Endothelial cell of umbilical vein (primary cell): ENCODE measurements at regions not wholly inside any gene's neighbourhood (a gene's known extent, or its start where the extent isn't known, plus 50 kb on each side); places are given as distances from the start of the nearest gene placed in this dataset.

Experiments
- BruUV-seq: library from RNA; stranded (reverse); fragments of 400-500 nt; replicated peaks from 2 replicates; lab custom pipeline; 2021; lab: Mats Ljungman, UMichigan
- CTCF ChIA-PET: fragments of 300-600, 350-600 bp; sonication (Branson Sonifier 250); formaldehyde crosslinking; loops from one replicate; lab custom pipeline; 2021; ENCODE audit warnings: antibody characterized with exemption, inconsistent platforms; lab: Charles Lee
- POLR2A ChIA-PET: fragments of 300-600, 350-600 bp; sonication (Branson Sonifier 250); formaldehyde crosslinking; loops from one replicate; lab custom pipeline; 2021; ENCODE audit warnings: antibody characterized with exemption, inconsistent platforms; lab: Charles Lee
- DNase-seq: peaks from one replicate; pipeline ENCODE4 v3.0.0-alpha.2; 2011; ENCODE audit warnings: low read depth, low spot score
- FAIRE-seq: peaks from 2 replicates; lab custom pipeline; 2011; peaks lifted over from hg19 to GRCh38; lab: Jason Lieb, UNC
- H2AFZ ChIP-seq: 2 replicates; pipeline ENCODE4 v1.6.0; 2012; ENCODE audit warnings: low read depth, low read length, control low read depth, inconsistent platforms
- H3K27ac ChIP-seq: 2 replicates; pipeline ENCODE4 v1.5.1; 2011; ENCODE audit warnings: low read depth, mild to moderate bottlenecking, control low read depth, low read length, moderate library complexity; ENCODE audit not compliant: insufficient read depth
- H3K27me3 ChIP-seq, 2 experiments: 2 replicates each; pipeline versions ENCODE4 v1.6.0 to v1.6.1; 2011; ENCODE audit warnings: low read length in 2 of 2, mixed read lengths in 1 of 2; ENCODE audit not compliant: control insufficient read depth in 2 of 2, insufficient read depth in 2 of 2
- H3K36me3 ChIP-seq, 2 experiments: 2 replicates in 1 of 2; 3 replicates in 1 of 2; pipeline ENCODE4 v1.5.1; 2011; ENCODE audit warnings: low read length in 2 of 2, mild to moderate bottlenecking in 1 of 2, moderate library complexity in 1 of 2; ENCODE audit not compliant: control insufficient read depth in 2 of 2, insufficient read depth in 2 of 2; ENCODE audit errors: extremely low read depth in 1 of 2
- H3K4me1 ChIP-seq: 3 replicates; pipeline ENCODE4 v1.5.1; 2011; ENCODE audit warnings: mild to moderate bottlenecking, low read length; ENCODE audit not compliant: control insufficient read depth, insufficient read depth; ENCODE audit errors: extremely low read depth
- H3K4me2 ChIP-seq: 2 replicates; pipeline ENCODE4 v1.6.1; 2011; ENCODE audit warnings: low read length, control low read depth, mixed read lengths; ENCODE audit not compliant: insufficient read depth
- H3K4me3 ChIP-seq, 3 experiments: fragments of 200-600 bp in 1 of 3; sonication (generic), shearing (Covaris generic) in 1 of 3; replicated peaks in 1 of 3; 2 replicates each; pipeline ENCODE4 v1.5.1; 2011 to 2016; ENCODE audit warnings: control low read depth in 3 of 3, low read length in 3 of 3, mild to moderate bottlenecking in 2 of 3, inconsistent platforms in 1 of 3, low read depth in 1 of 3, moderate library complexity in 1 of 3; ENCODE audit not compliant: insufficient read depth in 1 of 3
- H3K79me2 ChIP-seq: 2 replicates; pipeline ENCODE4 v1.6.0; 2012; ENCODE audit warnings: low read length, inconsistent platforms; ENCODE audit not compliant: control insufficient read depth, insufficient read depth
- H3K9ac ChIP-seq: replicated peaks from 2 replicates; pipeline ENCODE3; 2011; ENCODE audit warnings: low read length, control low read depth; ENCODE audit not compliant: insufficient read depth; ENCODE audit errors: extremely low read depth
- H3K9me1 ChIP-seq: replicated peaks from 3 replicates; pipeline ENCODE4 v1.6.0; 2011; ENCODE audit warnings: mild to moderate bottlenecking, low read length; ENCODE audit not compliant: control insufficient read depth, insufficient read depth; ENCODE audit errors: extremely low read depth
- H3K9me3 ChIP-seq: replicated peaks from 2 replicates; pipeline ENCODE4 v1.5.1; 2012; ENCODE audit warnings: low read length, inconsistent platforms; ENCODE audit not compliant: control insufficient read depth, insufficient read depth
- H4K20me1 ChIP-seq: replicated peaks from 2 replicates; pipeline ENCODE3; 2011; ENCODE audit warnings: mild to moderate bottlenecking, low read length; ENCODE audit not compliant: control insufficient read depth, insufficient read depth; ENCODE audit errors: extremely low read depth
- CTCF ChIP-seq, 2 donors: IDR thresholded peaks; 1 replicate in 1 of 2; 2 replicates in 1 of 2; pipeline ENCODE4 v1.5.1; 2011; ENCODE audit warnings: low read length in 2 of 2, mild to moderate bottlenecking in 2 of 2, moderate library complexity in 2 of 2, control low read depth in 1 of 2, inconsistent platforms in 1 of 2, low read depth in 1 of 2; ENCODE audit not compliant: insufficient read depth in 1 of 2; ENCODE audit errors: extremely low read depth in 1 of 2
- EZH2 ChIP-seq: IDR thresholded peaks from 2 replicates; pipeline ENCODE4 v1.6.1; 2012; ENCODE audit warnings: borderline replicate concordance, low read depth, mild to moderate bottlenecking, moderate library complexity, low read length, inconsistent platforms; ENCODE audit not compliant: severe bottlenecking
- FOS ChIP-seq: IDR thresholded peaks from 2 replicates; pipeline ENCODE4 v1.6.1; 2011; ENCODE audit warnings: mild to moderate bottlenecking, low read length, moderate library complexity, borderline replicate concordance; ENCODE audit not compliant: insufficient read depth
- GATA2 ChIP-seq: IDR thresholded peaks from 2 replicates; pipeline ENCODE4 v1.7.0; 2011; ENCODE audit warnings: low read depth, mild to moderate bottlenecking, moderate library complexity, mixed read lengths, low read length; ENCODE audit not compliant: insufficient read length, insufficient read depth
- JUN ChIP-seq: IDR thresholded peaks from 2 replicates; pipeline ENCODE4 v1.6.1; 2011; ENCODE audit warnings: borderline replicate concordance, low read depth; ENCODE audit not compliant: insufficient read length, insufficient read depth
- MYC ChIP-seq: IDR thresholded peaks from one replicate; pipeline ENCODE4 v1.6.1; 2011; ENCODE audit warnings: mild to moderate bottlenecking, low read depth, low read length
- POLR2A ChIP-seq: IDR thresholded peaks from 2 replicates; pipeline ENCODE4 v1.6.1; 2012; ENCODE audit warnings: low read depth, mild to moderate bottlenecking, control low read depth, low read length
- POLR2AphosphoS5 ChIP-seq: IDR thresholded peaks from 2 replicates; pipeline ENCODE4 v1.6.1; 2012; ENCODE audit warnings: low read depth, mild to moderate bottlenecking, control low read depth, low read length, moderate library complexity; ENCODE audit not compliant: insufficient read depth
- dilution Hi-C: fragments of 300-500 bp; cut with MboI; formaldehyde crosslinking; loops from one replicate; pipeline ENCODE4 v1.15.0; 2019; ENCODE audit warnings: low sequenced_read_pairs; ENCODE audit not compliant: extremely low pct_ligation_motif_present
- intact Hi-C: fragments of 100-400 bp; cut with micrococcal nuclease; formaldehyde crosslinking; loops from one replicate; pipeline ENCODE4 v1.10.0; 2022
- TF ChIP-seq, protein P1 (sequence below): IDR thresholded peaks from 2 replicates; pipeline ENCODE4 v1.6.1; 2011; ENCODE audit not compliant: insufficient read depth, insufficient read length

GRCh38 chr13:77379508-77379907 is 52.6 kb upstream of the MYCBP2 start:
- no peaks in the 10 kb centered on the region for H3K36me3 ChIP-seq
- H3K4me3 ChIP-seq, result no peak overlapping the region
- dilution Hi-C loops (no loop called here), intact Hi-C loops (no loop called here)
- no peaks in the 10 kb centered on the region for H3K79me2 ChIP-seq
- CTCF ChIA-PET, result no interaction called here
- H3K9me1 ChIP-seq, result no peaks in the 10 kb centered on the region
- H3K4me2 ChIP-seq, result no peak overlapping the region
- no peak overlapping the region for H3K27ac ChIP-seq
- H2AFZ ChIP-seq, result no peak overlapping the region
- H3K9ac ChIP-seq, result no peak overlapping the region
- H3K9me3 ChIP-seq, result no peaks in the 10 kb centered on the region
- no peaks in the 10 kb centered on the region for H4K20me1 ChIP-seq
- peaks cover 0 to 6% of the 10 kb centered on the region in 2 experiments for H3K27me3 ChIP-seq
- FAIRE-seq (no peak), DNase-seq (no peak)
- POLR2A ChIA-PET, result no interaction called here
- TF ChIP-seq CTCF (IDR thresholded peaks at IDR 0.05; ENCODE audit: extremely low read depth in 1 of 2, insufficient read depth in 1 of 2, low read depth in 1 of 2, low read length in 2 of 2) (no peak), JUN (no peak), EZH2 (no peak), MYC (no peak), POLR2AphosphoS5 (no peak), GATA2 (no peak), FOS (no peak), POLR2A (no peak)
- TF ChIP-seq, protein P1, sequence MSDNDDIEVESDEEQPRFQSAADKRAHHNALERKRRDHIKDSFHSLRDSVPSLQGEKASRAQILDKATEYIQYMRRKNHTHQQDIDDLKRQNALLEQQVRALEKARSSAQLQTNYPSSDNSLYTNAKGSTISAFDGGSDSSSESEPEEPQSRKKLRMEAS, result no peak
- no TSS peak for BruUV-seq
- no peaks in the 10 kb centered on the region for H3K4me1 ChIP-seq
